ENCODE measurements at regions not wholly inside any gene's neighbourhood (a gene's known extent, or its start where the extent isn't known, plus 50 kb on each side); places are given as distances from the start of the nearest gene placed in this dataset.
A peak's percentile ranks its signal among the peaks of the same experiment; 100 is the strongest.

DNA sequence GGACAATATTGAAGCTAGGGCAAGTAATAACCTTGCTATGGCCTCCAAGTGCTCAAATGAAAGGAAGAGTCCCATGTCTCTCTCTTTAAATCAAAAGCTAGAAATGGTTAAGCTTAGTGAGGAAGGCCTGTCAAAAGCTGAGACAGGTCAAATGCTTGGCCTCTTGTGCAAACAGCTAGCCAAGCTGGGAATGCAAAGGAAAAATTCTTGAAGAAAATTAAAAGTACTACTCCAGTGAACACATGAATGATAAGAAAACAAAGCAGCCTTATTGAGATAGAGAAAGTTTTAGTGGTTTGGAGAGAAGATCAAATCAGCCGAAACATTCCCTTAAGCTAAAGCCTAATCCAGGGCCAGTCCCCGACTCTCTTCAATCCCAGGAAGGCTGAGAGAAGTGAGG is 84.1 kb upstream of the PLEKHA5 start:
- DNase-seq, result no peak
- H3K4me3 Mint-ChIP-seq, result no peak overlapping the region
- H3K36me3 Mint-ChIP-seq (ENCODE audit: low read depth), result no peaks in the 10 kb centered on the region
- peak overlapping the region; percentile 79 for H3K27ac Mint-ChIP-seq
- H3K9me3 Mint-ChIP-seq, result peaks cover 20% of the 10 kb centered on the region
- TF ChIP-seq, protein P1, sequence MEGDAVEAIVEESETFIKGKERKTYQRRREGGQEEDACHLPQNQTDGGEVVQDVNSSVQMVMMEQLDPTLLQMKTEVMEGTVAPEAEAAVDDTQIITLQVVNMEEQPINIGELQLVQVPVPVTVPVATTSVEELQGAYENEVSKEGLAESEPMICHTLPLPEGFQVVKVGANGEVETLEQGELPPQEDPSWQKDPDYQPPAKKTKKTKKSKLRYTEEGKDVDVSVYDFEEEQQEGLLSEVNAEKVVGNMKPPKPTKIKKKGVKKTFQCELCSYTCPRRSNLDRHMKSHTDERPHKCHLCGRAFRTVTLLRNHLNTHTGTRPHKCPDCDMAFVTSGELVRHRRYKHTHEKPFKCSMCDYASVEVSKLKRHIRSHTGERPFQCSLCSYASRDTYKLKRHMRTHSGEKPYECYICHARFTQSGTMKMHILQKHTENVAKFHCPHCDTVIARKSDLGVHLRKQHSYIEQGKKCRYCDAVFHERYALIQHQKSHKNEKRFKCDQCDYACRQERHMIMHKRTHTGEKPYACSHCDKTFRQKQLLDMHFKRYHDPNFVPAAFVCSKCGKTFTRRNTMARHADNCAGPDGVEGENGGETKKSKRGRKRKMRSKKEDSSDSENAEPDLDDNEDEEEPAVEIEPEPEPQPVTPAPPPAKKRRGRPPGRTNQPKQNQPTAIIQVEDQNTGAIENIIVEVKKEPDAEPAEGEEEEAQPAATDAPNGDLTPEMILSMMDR (IDR thresholded peaks at IDR 0.05), result no peak
- peaks cover 3% of the 10 kb centered on the region for H3K27me3 Mint-ChIP-seq (ENCODE audit: low read depth, poor library complexity)
- H3K4me1 Mint-ChIP-seq, result peaks cover 22% of the 10 kb centered on the region

DNA sequence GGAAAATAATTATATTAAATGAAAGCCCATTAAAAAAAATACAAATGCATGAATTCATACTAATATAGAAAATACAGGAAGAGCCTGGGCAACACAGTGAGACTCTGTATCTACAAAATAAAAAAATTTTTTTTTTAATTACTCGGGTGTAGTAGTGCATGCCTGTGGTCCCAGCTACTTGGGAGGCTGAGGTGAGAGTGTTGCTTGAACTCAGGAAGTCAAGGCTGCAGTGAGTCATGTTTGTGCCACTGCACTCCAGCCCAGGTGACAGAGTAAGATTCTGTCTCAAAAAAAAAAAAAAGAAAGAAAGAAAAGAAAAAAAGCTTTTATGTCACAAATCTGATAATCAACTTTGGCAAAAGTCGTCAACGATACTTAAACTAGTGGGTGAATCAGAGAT is 80.6 kb upstream of the PLEKHA5 start:
- Mint-ChIP-seq H3K27me3 (ENCODE audit: low read depth, poor library complexity) (no peaks in the 10 kb centered on the region), H3K4me3 (no peak overlapping the region), H3K9me3 (peaks cover 20% of the 10 kb centered on the region), H3K4me1 (peaks cover 16% of the 10 kb centered on the region), H3K36me3 (ENCODE audit: low read depth) (no peaks in the 10 kb centered on the region), H3K27ac (no peak overlapping the region)
- TF ChIP-seq, protein P1 (IDR thresholded peaks at IDR 0.05), result no peak
- DNase-seq, result no peak

GRCh38 chr12:19052689-19053088 is 76.8 kb upstream of the PLEKHA5 start:
- Mint-ChIP-seq H3K27ac (no peak overlapping the region), H3K9me3 (peaks cover under 1% of the 10 kb centered on the region), H3K36me3 (ENCODE audit: low read depth) (no peaks in the 10 kb centered on the region), H3K4me1 (no peaks in the 10 kb centered on the region), H3K4me3 (no peak overlapping the region), H3K27me3 (ENCODE audit: low read depth, poor library complexity) (no peaks in the 10 kb centered on the region)
- DNase-seq, result no peak
- TF ChIP-seq, protein P1 (IDR thresholded peaks at IDR 0.05), result no peak

DNA sequence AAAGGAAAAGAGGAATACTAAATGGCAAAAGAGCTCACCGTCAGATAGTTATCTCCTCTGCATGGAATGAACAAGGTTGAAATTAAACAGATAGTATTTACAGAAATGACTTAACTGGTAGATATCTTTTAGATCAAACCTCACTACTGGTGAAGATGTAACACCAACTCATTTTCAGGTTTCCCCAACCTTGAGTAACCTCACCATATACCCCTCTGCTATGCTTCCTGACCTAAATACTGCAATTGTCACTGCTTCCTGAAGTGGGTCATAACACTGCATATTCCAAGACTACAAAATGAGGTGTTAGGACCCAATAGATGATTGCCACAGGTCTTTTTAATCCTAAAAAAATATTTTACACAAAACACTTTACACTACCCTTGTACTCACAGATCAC is 76.3 kb upstream of the PLEKHA5 start:
- no peak overlapping the region for H3K4me3 Mint-ChIP-seq
- TF ChIP-seq, protein P1 (IDR thresholded peaks at IDR 0.05), result no peak
- no peaks in the 10 kb centered on the region for H3K9me3 Mint-ChIP-seq
- H3K36me3 Mint-ChIP-seq (ENCODE audit: low read depth), result no peaks in the 10 kb centered on the region
- no peaks in the 10 kb centered on the region for H3K4me1 Mint-ChIP-seq
- DNase-seq, result no peak
- no peak overlapping the region for H3K27ac Mint-ChIP-seq
- no peaks in the 10 kb centered on the region for H3K27me3 Mint-ChIP-seq (ENCODE audit: low read depth, poor library complexity)

- peaks cover 5% of the 10 kb centered on the region for H3K4me1 Mint-ChIP-seq
These were observed 75.5 kb upstream of the PLEKHA5 start for GRCh38 chr12:19054035-19054434.

GRCh38 chr12:19055589-19055988 is 73.9 kb upstream of the PLEKHA5 start:
- no peak for DNase-seq
- Mint-ChIP-seq H3K4me1 (peaks cover 5% of the 10 kb centered on the region), H3K9me3 (no peaks in the 10 kb centered on the region), H3K27ac (no peak overlapping the region), H3K27me3 (ENCODE audit: low read depth, poor library complexity) (no peaks in the 10 kb centered on the region), H3K36me3 (ENCODE audit: low read depth) (no peaks in the 10 kb centered on the region), H3K4me3 (no peak overlapping the region)
- TF ChIP-seq, protein P1 (IDR thresholded peaks at IDR 0.05), result no peak

More at GRCh38 chr12:19054035-19054434, 75.5 kb upstream of the PLEKHA5 start:
- Mint-ChIP-seq H3K27ac (no peak overlapping the region), H3K27me3 (ENCODE audit: low read depth, poor library complexity) (no peaks in the 10 kb centered on the region), H3K36me3 (ENCODE audit: low read depth) (no peaks in the 10 kb centered on the region), H3K9me3 (no peaks in the 10 kb centered on the region), H3K4me3 (no peak overlapping the region)
- no peak for DNase-seq
- TF ChIP-seq, protein P1 (IDR thresholded peaks at IDR 0.05), result no peak
